IMR-90 (cell line): ENCODE measurements at regions not wholly inside any gene's neighbourhood (a gene's known extent, or its start where the extent isn't known, plus 50 kb on each side); places are given as distances from the start of the nearest gene placed in this dataset.

Experiments used
- ATAC-seq: fragments of 200-7000 bp; cut with Tn5 transposase; 2 replicates; pipeline ENCODE4 v1.9.1; 2020; ENCODE audit warnings: low read depth, mild to moderate bottlenecking, moderate library complexity
- BruUV-seq: library from RNA; stranded (reverse); fragments of 400-500 nt; replicated peaks from 2 replicates; lab custom pipeline; 2021; lab: Mats Ljungman, UMichigan
- CTCF ChIA-PET: fragments of 300-600 bp; formaldehyde crosslinking; extraction: SDS; loops from one replicate; lab custom pipeline; 2021; ENCODE audit warnings: antibody characterized with exemption; lab: Yijun Ruan, JAX
- POLR2A ChIA-PET: fragments of 300-600 bp; sonication (Branson Sonifier 250); formaldehyde crosslinking; loops from one replicate; lab custom pipeline; 2022; ENCODE audit warnings: antibody characterized with exemption; ENCODE audit not compliant: unreplicated experiment; lab: Charles Lee
- DNase-seq: peaks from one replicate; pipeline ENCODE4 v3.0.0; 2013
- H2AFZ ChIP-seq: replicated peaks from 2 replicates; pipeline ENCODE3; 2013; ENCODE audit warnings: low read length, mild to moderate bottlenecking; ENCODE audit not compliant: poor library complexity
- H2AK5ac ChIP-seq: 2 replicates; pipeline ENCODE4 v1.6.1; 2013; ENCODE audit warnings: low read depth, low read length, inconsistent platforms
- H2AK9ac ChIP-seq: replicated peaks from 2 replicates; pipeline ENCODE3; 2013; ENCODE audit warnings: mild to moderate bottlenecking, low read depth, low read length, moderate library complexity; ENCODE audit not compliant: poor library complexity
- H2BK120ac ChIP-seq: 2 replicates; pipeline ENCODE4 v1.6.1; 2013; ENCODE audit warnings: low read depth, low read length, inconsistent platforms
- H2BK15ac ChIP-seq: 3 replicates; pipeline ENCODE4 v1.6.1; 2013; ENCODE audit warnings: low read depth, low read length, inconsistent platforms
- H2BK20ac ChIP-seq: 2 replicates; pipeline ENCODE4 v1.6.1; 2013; ENCODE audit warnings: low read depth, mild to moderate bottlenecking, inconsistent platforms, low read length, moderate library complexity
- H2BK5ac ChIP-seq: 2 replicates; pipeline ENCODE4 v1.6.1; 2013; ENCODE audit warnings: mild to moderate bottlenecking, low read depth, low read length, inconsistent platforms; ENCODE audit not compliant: poor library complexity, severe bottlenecking
- H3K14ac ChIP-seq: replicated peaks from 2 replicates; pipeline ENCODE4 v1.6.1; 2013; ENCODE audit warnings: low read depth, low read length, inconsistent platforms
- H3K18ac ChIP-seq: 2 replicates; pipeline ENCODE4 v1.6.1; 2013; ENCODE audit warnings: low read depth, low read length, control low read depth
- H3K23ac ChIP-seq: 2 replicates; pipeline ENCODE4 v1.6.1; 2013; ENCODE audit warnings: low read depth, low read length, inconsistent platforms
- H3K27ac ChIP-seq: 2 replicates; pipeline ENCODE4 v1.5.1; 2013; ENCODE audit warnings: mild to moderate bottlenecking, control low read depth, low read length; ENCODE audit not compliant: insufficient read depth
- H3K27me3 ChIP-seq: 2 replicates; pipeline ENCODE4 v1.6.1; 2013; ENCODE audit warnings: low read length; ENCODE audit not compliant: control insufficient read depth, insufficient read depth
- H3K36me3 ChIP-seq: 2 replicates; pipeline ENCODE4 v1.6.1; 2013; ENCODE audit warnings: low read length, mixed read lengths; ENCODE audit not compliant: control insufficient read depth, insufficient read depth
- H3K4ac ChIP-seq: 2 replicates; pipeline ENCODE4 v1.6.1; 2013; ENCODE audit warnings: low read depth, low read length, inconsistent platforms
- H3K4me1 ChIP-seq: 2 replicates; pipeline ENCODE4 v1.6.1; 2013; ENCODE audit warnings: low read length, mixed read lengths; ENCODE audit not compliant: control insufficient read depth, insufficient read depth
- H3K4me2 ChIP-seq: 2 replicates; pipeline ENCODE4 v1.6.1; 2013; ENCODE audit warnings: low read depth, mild to moderate bottlenecking, control low read depth, low read length, moderate library complexity
- H3K4me3 ChIP-seq: 2 replicates; pipeline ENCODE4 v1.5.1; 2013; ENCODE audit warnings: low read depth, mild to moderate bottlenecking, control low read depth, low read length, moderate library complexity; ENCODE audit not compliant: insufficient read depth
- H3K56ac ChIP-seq: 2 replicates; pipeline ENCODE4 v1.6.1; 2013; ENCODE audit warnings: low read length, inconsistent platforms; ENCODE audit not compliant: insufficient read depth; ENCODE audit errors: extremely low read depth
- H3K79me1 ChIP-seq, 2 experiments: 2 replicates each; pipeline ENCODE4 v1.6.1; 2013; ENCODE audit warnings: low read length in 2 of 2, inconsistent platforms in 1 of 2, low read depth in 1 of 2
- H3K9ac ChIP-seq: 2 replicates; pipeline ENCODE4 v1.6.1; 2013; ENCODE audit warnings: low read depth, low read length, control low read depth
- H3K9me1 ChIP-seq: 2 replicates; pipeline ENCODE4 v1.6.1; 2013; ENCODE audit warnings: low read length, inconsistent platforms; ENCODE audit not compliant: insufficient read depth
- H3K9me3 ChIP-seq: 2 replicates; pipeline ENCODE4 v1.6.1; 2013; ENCODE audit warnings: low read length; ENCODE audit not compliant: control insufficient read depth, insufficient read depth
- H4K20me1 ChIP-seq: 2 replicates; pipeline ENCODE4 v1.6.1; 2013; ENCODE audit warnings: low read length, inconsistent platforms; ENCODE audit not compliant: insufficient read depth
- H4K5ac ChIP-seq: 2 replicates; pipeline ENCODE4 v1.6.1; 2013; ENCODE audit warnings: mild to moderate bottlenecking, low read depth, low read length, control low read depth
- H4K8ac ChIP-seq, 2 experiments: 2 replicates each; pipeline ENCODE4 v1.6.1; 2013; ENCODE audit warnings: low read depth in 2 of 2, low read length in 2 of 2, control low read depth in 1 of 2, inconsistent platforms in 1 of 2
- H4K91ac ChIP-seq: 2 replicates; pipeline ENCODE4 v1.6.1; 2013; ENCODE audit warnings: low read depth, low read length, inconsistent platforms; ENCODE audit not compliant: insufficient read depth
- BHLHE40 ChIP-seq: fragments of 150-350 bp; IDR thresholded peaks from 2 replicates; pipeline ENCODE4 v1.6.1; 2016; ENCODE audit warnings: mild to moderate bottlenecking, low read depth, low read length
- CEBPB ChIP-seq: IDR thresholded peaks from 2 replicates; pipeline ENCODE4 v1.6.1; 2012; ENCODE audit warnings: low read depth, low read length, improper control_type of control experiment
- CHD1 ChIP-seq: IDR thresholded peaks from 2 replicates; pipeline ENCODE4 v1.6.1; 2012; ENCODE audit warnings: low read depth, low read length, improper control_type of control experiment
- FOS ChIP-seq: fragments of 150-350 bp; IDR thresholded peaks from 2 replicates; pipeline ENCODE4 v1.6.1; 2016; ENCODE audit warnings: low read depth, low read length
- MAFK ChIP-seq: IDR thresholded peaks from 2 replicates; pipeline ENCODE4 v1.6.1; 2012; ENCODE audit warnings: low read depth, low read length, improper control_type of control experiment
- MAZ ChIP-seq: IDR thresholded peaks from 2 replicates; pipeline ENCODE4 v1.6.1; 2012; ENCODE audit warnings: low read depth, mild to moderate bottlenecking, low read length, improper control_type of control experiment, moderate library complexity, borderline replicate concordance
- MXI1 ChIP-seq: IDR thresholded peaks from 2 replicates; pipeline ENCODE4 v1.6.1; 2012; ENCODE audit warnings: low read depth, mild to moderate bottlenecking, low read length, moderate library complexity, borderline replicate concordance
- NFE2L2 ChIP-seq: fragments of 150-350 bp; IDR thresholded peaks from 2 replicates; pipeline ENCODE4 v1.6.1; 2016; ENCODE audit warnings: low read depth, mild to moderate bottlenecking, low read length
- POLR2A ChIP-seq: IDR thresholded peaks from 2 replicates; pipeline ENCODE4 v1.6.1; 2012; ENCODE audit warnings: mild to moderate bottlenecking, low read depth, low read length
- RAD21 ChIP-seq: IDR thresholded peaks from 2 replicates; pipeline ENCODE4 v1.6.1; 2012; ENCODE audit warnings: low read length, improper control_type of control experiment
- RCOR1 ChIP-seq: IDR thresholded peaks from 2 replicates; pipeline ENCODE4 v1.6.1; 2012; ENCODE audit warnings: mild to moderate bottlenecking, low read length, improper control_type of control experiment; ENCODE audit not compliant: insufficient replicate concordance
- RFX5 ChIP-seq: IDR thresholded peaks from 2 replicates; pipeline ENCODE4 v1.8.0; 2012; ENCODE audit warnings: low read depth, mild to moderate bottlenecking, low read length, moderate library complexity
- SMC3 ChIP-seq: fragments of 150-350 bp; IDR thresholded peaks from 2 replicates; pipeline ENCODE4 v1.6.1; 2016; ENCODE audit warnings: low read depth, mild to moderate bottlenecking, antibody characterized with exemption, low read length, moderate library complexity
- WGBS, 2 experiments: methylation state at CpG; one replicate each; pipeline versions ENCODE4 v1.1.5 to v1.1.7; 2013; ENCODE audit warnings: missing lambda C conversion rate in 2 of 2; ENCODE audit not compliant: insufficient read length in 1 of 2; ENCODE audit errors: extremely low coverage in 2 of 2; 5-methylcytosine and 5-hydroxymethylcytosine counted together
- dilution Hi-C: fragments of 300-500 bp; cut with HindIII; formaldehyde crosslinking; loops from one replicate; pipeline ENCODE4 v1.14.3; 2018; ENCODE audit warnings: low sequenced_read_pairs; ENCODE audit not compliant: unreplicated experiment
- in situ Hi-C: fragments of 300-500 bp; cut with MboI; formaldehyde crosslinking; loops from 3 replicates; pipeline ENCODE4 v1.14.3; 2019; ENCODE audit warnings: low sequenced_read_pairs, inconsistent platforms, mixed read lengths
- intact Hi-C: fragments of 100-400 bp; cut with micrococcal nuclease; formaldehyde crosslinking; loops from 2 replicates; pipeline ENCODE4 v1.10.0; 2022
- TF ChIP-seq, protein P1 (sequence below): fragments of 150-350 bp; IDR thresholded peaks from 2 replicates; pipeline ENCODE4 v1.6.1; 2017; ENCODE audit warnings: mild to moderate bottlenecking, antibody characterized with exemption, low read length, low read depth
- TF ChIP-seq, protein P2 (sequence below): fragments of 150-350 bp; IDR thresholded peaks from 2 replicates; pipeline ENCODE4 v1.6.1; 2016; ENCODE audit warnings: low read depth, mild to moderate bottlenecking, low read length, moderate library complexity, borderline replicate concordance
- TF ChIP-seq, protein P3 (sequence below): conservative IDR thresholded peaks from 2 replicates; pipeline ENCODE4 v1.5.1; 2012; ENCODE audit warnings: mild to moderate bottlenecking, low read depth, low read length, improper control_type of control experiment

DNA sequence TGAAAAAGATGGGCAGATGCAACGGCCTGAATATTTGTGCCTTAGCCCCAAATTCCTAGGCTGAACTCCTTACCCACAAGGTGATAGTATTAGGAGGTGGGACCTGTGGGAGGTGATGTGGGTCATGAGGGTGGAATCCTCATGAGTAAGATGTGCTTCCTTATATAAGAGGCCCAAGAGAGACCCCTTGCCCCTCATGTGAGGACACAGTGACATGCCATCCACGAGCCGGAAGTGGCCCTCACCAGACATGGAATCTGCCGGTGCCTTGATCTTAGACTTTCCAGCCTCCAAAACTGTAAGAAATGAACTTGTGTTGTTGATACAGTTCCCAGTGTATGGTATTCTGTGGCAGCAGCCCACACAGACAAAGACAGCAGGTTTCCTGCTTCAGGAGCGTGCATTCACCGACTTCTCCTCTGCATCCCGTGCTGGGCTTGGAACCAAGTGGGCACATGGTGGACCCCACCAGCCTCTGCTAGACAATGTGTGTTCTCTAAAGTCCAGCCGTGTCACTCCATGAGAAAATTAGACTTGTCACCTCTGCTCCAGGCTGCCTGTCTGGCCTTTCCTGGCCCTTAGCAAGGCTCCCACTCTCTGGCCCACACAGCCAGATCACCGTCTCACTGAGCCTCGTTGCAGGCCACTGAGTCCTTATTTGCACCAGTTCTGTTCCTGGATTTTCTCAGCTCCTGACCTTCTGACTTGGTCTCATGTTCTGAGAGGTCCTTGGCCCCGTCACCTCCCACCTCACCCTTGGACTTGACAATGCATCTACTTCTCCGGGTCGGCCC is 52.9 kb upstream of the CACUL1 start:
- whole genome bisulfite sequencing, 2 experiments: 73% methylated on average over 9 of the region's 13 CpGs; no CpG with 5 or more reads in 1 of the 2 experiments
- intact Hi-C loops (no loop called here), in situ Hi-C loops (no loop called here), dilution Hi-C loops (no loop called here)
- Histone ChIP-seq H4K5ac (no peak overlapping the region), H2BK5ac (no peak overlapping the region), H3K4ac (no peak overlapping the region), H3K56ac (no peak overlapping the region), H4K8ac (no peak overlapping the region), H4K91ac (no peak overlapping the region), H3K27me3 (peaks cover 16% of the 10 kb centered on the region), H3K36me3 (no peaks in the 10 kb centered on the region), H3K27ac (no peak overlapping the region), H3K14ac (no peak overlapping the region), H2AK9ac (no peak overlapping the region), H3K9ac (no peak overlapping the region), H3K4me3 (no peak overlapping the region), H3K9me1 (no peaks in the 10 kb centered on the region), H2AK5ac (no peak overlapping the region), H2BK120ac (no peak overlapping the region), H3K23ac (no peak overlapping the region), H3K4me1 (no peaks in the 10 kb centered on the region), H2AFZ (no peak overlapping the region), H3K9me3 (no peaks in the 10 kb centered on the region), H3K18ac (no peak overlapping the region), H3K4me2 (no peak overlapping the region), H2BK20ac (no peak overlapping the region), H4K20me1 (no peaks in the 10 kb centered on the region), H3K79me1 (no peaks in the 10 kb centered on the region), H2BK15ac (no peak overlapping the region)
- CTCF ChIA-PET: no interaction called here
- ATAC-seq: no peak
- TF ChIP-seq POLR2A: no peak
- no peak for TF ChIP-seq MXI1
- TF ChIP-seq RFX5: no peak
- TF ChIP-seq CEBPB: no peak
- no peak for TF ChIP-seq NFE2L2
- no peak for TF ChIP-seq BHLHE40
- TF ChIP-seq, protein P1, sequence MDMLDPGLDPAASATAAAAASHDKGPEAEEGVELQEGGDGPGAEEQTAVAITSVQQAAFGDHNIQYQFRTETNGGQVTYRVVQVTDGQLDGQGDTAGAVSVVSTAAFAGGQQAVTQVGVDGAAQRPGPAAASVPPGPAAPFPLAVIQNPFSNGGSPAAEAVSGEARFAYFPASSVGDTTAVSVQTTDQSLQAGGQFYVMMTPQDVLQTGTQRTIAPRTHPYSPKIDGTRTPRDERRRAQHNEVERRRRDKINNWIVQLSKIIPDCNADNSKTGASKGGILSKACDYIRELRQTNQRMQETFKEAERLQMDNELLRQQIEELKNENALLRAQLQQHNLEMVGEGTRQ: no peak
- no peak for TF ChIP-seq CHD1
- TF ChIP-seq, protein P2, sequence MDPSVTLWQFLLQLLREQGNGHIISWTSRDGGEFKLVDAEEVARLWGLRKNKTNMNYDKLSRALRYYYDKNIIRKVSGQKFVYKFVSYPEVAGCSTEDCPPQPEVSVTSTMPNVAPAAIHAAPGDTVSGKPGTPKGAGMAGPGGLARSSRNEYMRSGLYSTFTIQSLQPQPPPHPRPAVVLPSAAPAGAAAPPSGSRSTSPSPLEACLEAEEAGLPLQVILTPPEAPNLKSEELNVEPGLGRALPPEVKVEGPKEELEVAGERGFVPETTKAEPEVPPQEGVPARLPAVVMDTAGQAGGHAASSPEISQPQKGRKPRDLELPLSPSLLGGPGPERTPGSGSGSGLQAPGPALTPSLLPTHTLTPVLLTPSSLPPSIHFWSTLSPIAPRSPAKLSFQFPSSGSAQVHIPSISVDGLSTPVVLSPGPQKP: no peak
- no peak for TF ChIP-seq FOS
- no peak for TF ChIP-seq RAD21
- no peak for TF ChIP-seq MAZ
- TF ChIP-seq, protein P3, sequence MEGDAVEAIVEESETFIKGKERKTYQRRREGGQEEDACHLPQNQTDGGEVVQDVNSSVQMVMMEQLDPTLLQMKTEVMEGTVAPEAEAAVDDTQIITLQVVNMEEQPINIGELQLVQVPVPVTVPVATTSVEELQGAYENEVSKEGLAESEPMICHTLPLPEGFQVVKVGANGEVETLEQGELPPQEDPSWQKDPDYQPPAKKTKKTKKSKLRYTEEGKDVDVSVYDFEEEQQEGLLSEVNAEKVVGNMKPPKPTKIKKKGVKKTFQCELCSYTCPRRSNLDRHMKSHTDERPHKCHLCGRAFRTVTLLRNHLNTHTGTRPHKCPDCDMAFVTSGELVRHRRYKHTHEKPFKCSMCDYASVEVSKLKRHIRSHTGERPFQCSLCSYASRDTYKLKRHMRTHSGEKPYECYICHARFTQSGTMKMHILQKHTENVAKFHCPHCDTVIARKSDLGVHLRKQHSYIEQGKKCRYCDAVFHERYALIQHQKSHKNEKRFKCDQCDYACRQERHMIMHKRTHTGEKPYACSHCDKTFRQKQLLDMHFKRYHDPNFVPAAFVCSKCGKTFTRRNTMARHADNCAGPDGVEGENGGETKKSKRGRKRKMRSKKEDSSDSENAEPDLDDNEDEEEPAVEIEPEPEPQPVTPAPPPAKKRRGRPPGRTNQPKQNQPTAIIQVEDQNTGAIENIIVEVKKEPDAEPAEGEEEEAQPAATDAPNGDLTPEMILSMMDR: no peak
- TF ChIP-seq RCOR1: no peak
- TF ChIP-seq MAFK: no peak
- TF ChIP-seq SMC3: no peak
- BruUV-seq: no TSS peak
- DNase-seq: no peak
- POLR2A ChIA-PET: no interaction called here
